Upper lobe of right lung (tissue), 1 donor: ENCODE measurements at regions not wholly inside any gene's neighbourhood (a gene's known extent, or its start where the extent isn't known, plus 50 kb on each side); places are given as distances from the start of the nearest gene placed in this dataset.
A peak's percentile ranks its signal among the peaks of the same experiment; 100 is the strongest.
"Not testable (repeated sequence)": the region's sequence is repeated elsewhere in the genome, so short reads cannot be mapped to it uniquely, and the experiment has no call there.

Experiments used
- ATAC-seq: fragments of 200-7000 bp; cut with Tn5 transposase; one replicate; pipeline ENCODE4 v1.9.1; 2020; ENCODE audit warnings: mild to moderate bottlenecking, moderate library complexity
- DNase-seq: peaks from one replicate; pipeline ENCODE4 v3.0.0-alpha.2; 2020
- H3K27ac ChIP-seq: fragments of 200-600 bp; one replicate; pipeline ENCODE4 v1.8.0; 2022
- H3K27me3 ChIP-seq: fragments of 200-600 bp; one replicate; pipeline ENCODE4 v1.8.0; 2022; ENCODE audit warnings: mild to moderate bottlenecking
- H3K36me3 ChIP-seq: fragments of 200-600 bp; one replicate; pipeline ENCODE4 v1.8.0; 2022
- H3K4me1 ChIP-seq: fragments of 200-600 bp; one replicate; pipeline ENCODE4 v1.8.0; 2022
- H3K4me3 ChIP-seq: fragments of 200-600 bp; one replicate; pipeline ENCODE4 v1.8.0; 2022; ENCODE audit warnings: mild to moderate bottlenecking
- H3K9me3 ChIP-seq: fragments of 200-600 bp; one replicate; pipeline ENCODE4 v1.8.0; 2022
- intact Hi-C: fragments of 100-400 bp; cut with DNase I; formaldehyde crosslinking; loops from one replicate; pipeline ENCODE4 v1.11.0; 2022
- TF ChIP-seq, protein P1 (sequence below): fragments of 200-600 bp; IDR thresholded peaks from one replicate; pipeline ENCODE4 v1.8.0; 2022; ENCODE audit warnings: antibody characterized with exemption
- donor health status: DM: no; HTN: yes; CAD: no; lungs with severe emphysema.

DNA sequence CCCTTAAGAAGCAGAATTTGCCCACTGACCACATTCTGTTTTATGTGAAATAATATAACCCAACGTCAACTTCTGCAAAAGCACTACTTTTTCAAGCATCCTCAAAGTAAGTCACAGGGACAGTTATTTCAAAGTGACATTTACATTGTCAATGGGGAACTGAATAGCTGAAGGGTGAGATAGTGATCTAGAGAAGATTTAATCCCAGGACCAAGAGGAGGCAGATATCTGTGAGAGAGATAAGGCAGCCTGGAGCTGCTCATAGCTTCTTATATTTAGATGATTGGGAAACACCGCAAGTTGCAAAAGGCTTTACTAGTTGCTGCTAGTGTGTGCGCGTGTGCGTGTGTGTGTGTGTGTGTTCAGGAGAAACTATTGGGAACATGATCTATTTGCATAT lies 210.4 kb upstream of the RFX3 start:
- Histone ChIP-seq H3K27ac (no peak overlapping the region), H3K36me3 (no peaks in the 10 kb centered on the region), H3K4me1 (no peaks in the 10 kb centered on the region), H3K9me3 (no peaks in the 10 kb centered on the region), H3K4me3 (no peak overlapping the region), H3K27me3 (no peaks in the 10 kb centered on the region)
- TF ChIP-seq, protein P1, sequence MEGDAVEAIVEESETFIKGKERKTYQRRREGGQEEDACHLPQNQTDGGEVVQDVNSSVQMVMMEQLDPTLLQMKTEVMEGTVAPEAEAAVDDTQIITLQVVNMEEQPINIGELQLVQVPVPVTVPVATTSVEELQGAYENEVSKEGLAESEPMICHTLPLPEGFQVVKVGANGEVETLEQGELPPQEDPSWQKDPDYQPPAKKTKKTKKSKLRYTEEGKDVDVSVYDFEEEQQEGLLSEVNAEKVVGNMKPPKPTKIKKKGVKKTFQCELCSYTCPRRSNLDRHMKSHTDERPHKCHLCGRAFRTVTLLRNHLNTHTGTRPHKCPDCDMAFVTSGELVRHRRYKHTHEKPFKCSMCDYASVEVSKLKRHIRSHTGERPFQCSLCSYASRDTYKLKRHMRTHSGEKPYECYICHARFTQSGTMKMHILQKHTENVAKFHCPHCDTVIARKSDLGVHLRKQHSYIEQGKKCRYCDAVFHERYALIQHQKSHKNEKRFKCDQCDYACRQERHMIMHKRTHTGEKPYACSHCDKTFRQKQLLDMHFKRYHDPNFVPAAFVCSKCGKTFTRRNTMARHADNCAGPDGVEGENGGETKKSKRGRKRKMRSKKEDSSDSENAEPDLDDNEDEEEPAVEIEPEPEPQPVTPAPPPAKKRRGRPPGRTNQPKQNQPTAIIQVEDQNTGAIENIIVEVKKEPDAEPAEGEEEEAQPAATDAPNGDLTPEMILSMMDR = no peak
- no peak for DNase-seq
- ATAC-seq = no peak
- intact Hi-C loops = no loop called here

DNA sequence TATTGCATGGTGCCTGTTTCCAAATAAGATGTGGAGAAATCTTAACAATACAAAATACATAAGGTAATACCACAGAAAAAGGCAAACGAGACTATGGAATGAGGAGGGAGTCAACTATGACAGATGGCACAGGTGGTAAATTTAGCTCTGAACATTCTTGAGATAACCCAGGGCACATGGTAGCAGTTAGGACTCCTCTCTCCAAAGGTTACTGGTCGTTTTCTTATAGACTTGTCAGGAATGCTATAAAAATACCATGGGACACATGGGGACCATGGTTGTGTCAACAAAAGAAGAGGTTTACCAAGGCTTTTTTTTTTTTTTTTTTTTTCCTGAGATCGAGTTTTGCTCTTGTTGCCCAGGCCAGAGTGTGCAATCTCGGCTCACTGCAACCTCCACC lies 209.4 kb upstream of the RFX3 start:
- DNase-seq (no peak), ATAC-seq (no peak)
- intact Hi-C loops = no loop called here
- TF ChIP-seq, protein P1 = no peak
- no peak overlapping the region for H3K27ac ChIP-seq
- no peaks in the 10 kb centered on the region for H3K4me1 ChIP-seq
- H3K9me3 ChIP-seq = no peaks in the 10 kb centered on the region
- no peaks in the 10 kb centered on the region for H3K36me3 ChIP-seq
- no peak overlapping the region for H3K4me3 ChIP-seq
- H3K27me3 ChIP-seq = no peaks in the 10 kb centered on the region

DNA sequence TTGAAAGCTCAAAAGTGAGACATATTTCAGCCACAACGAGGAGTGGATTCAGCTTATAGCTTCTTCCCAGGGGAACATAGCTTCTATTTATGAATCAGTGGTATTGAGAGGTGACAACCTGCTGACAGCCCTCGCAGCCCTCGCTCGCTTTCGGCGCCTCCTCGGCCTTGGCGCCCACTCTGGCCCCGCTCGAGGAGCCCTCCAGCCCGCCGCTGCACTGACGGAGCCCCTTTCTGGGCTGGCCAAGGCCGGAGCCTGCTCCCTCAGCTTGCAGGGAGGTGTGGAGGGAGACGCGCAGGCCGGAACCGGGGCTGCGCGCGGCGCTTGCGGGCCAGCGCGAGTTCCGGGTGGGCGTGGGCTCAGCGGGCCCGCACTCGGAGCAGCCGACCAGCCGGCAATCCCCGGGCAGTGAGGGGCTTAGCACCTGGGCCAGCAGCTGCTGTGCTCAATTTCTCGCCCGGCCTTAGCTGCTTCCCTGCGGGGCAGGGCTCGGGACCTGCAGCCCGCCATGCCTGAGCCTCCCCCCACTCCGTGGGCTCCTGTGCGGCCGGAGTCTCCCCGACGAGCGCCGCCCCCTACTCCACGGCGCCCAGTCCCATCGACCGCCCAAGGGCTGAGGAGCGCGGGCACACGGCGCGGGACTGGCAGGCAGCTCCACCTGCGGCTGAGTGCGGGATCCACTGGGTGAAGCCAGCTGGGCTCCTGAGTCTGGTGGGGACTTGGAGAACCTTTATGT lies 207.9 kb upstream of the RFX3 start:
- H3K4me3 ChIP-seq, H3K36me3 ChIP-seq, intact Hi-C loops, H3K9me3 ChIP-seq, ATAC-seq, H3K27me3 ChIP-seq, H3K27ac ChIP-seq, H3K4me1 ChIP-seq: not testable (repeated sequence)
- DNase-seq = peak; percentile 59

DNA sequence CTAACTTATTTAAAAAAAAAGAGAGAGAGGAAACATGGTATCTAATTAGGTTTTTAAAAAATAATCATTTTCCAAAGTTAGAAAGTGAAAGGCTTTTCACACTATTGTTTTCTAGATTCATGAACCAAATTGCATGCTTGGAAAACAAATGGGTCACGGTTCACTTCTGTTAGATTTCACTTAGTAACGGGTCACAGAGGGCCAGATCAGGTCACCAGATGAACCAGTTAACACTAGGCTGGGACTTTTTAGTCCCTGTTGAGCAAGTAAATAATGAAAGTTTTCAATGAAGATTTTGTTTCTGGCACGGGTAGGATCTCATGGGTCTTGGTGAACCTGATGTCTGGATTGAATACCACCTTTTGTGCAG lies 207.2 kb upstream of the RFX3 start:
- no peak overlapping the region for H3K4me3 ChIP-seq
- no peaks in the 10 kb centered on the region for H3K27me3 ChIP-seq
- H3K27ac ChIP-seq = peak overlapping the region; percentile 6
- ATAC-seq (no peak), DNase-seq (no peak)
- no peaks in the 10 kb centered on the region for H3K36me3 ChIP-seq
- intact Hi-C loops = no loop called here
- TF ChIP-seq, protein P1 = no peak
- no peaks in the 10 kb centered on the region for H3K4me1 ChIP-seq
- no peaks in the 10 kb centered on the region for H3K9me3 ChIP-seq

DNA sequence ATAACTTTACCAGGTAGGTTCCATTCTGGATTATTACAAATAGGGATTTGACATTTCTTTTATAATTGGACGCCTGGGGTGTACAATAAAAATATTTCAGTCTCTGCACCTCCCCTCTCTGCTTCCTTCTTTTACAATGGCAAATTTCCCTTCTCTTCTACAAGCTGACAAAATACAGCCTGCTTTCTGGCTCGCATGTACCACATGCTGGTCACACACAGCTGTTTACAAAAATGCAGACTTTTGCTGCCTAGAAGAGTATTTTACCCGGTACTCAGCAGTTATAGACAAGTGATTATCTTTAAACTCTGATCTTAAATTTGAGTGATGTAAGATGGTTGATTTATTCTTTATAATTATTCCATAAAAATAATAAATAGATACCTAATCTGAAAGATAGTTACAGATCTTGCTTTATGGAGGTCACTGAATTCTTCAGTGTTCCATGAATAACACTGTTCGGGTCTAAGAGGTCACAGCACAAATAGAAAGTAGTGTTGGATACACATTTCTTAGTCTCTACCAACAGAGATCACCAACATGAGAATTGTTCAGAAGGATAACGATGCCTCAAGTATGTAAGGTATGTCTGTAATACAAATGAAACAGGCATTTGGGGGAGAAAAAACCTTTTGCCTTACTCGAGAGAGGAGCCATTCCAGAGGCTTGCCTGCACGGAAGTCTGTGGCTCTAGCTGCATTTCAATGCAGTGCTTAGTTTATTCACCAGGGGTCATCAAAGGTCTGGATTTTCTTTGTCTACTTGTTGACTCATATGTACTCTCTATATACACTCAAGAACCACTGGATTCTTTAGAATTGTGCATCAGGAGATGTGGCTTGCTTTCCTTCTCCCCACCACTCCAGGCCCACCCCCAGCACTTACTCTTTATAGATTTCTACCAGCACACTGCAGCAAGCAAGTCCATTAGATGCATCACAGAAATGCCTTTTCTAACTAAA lies 206.6 kb upstream of the RFX3 start:
- Histone ChIP-seq H3K27me3 (no peaks in the 10 kb centered on the region), H3K9me3 (no peaks in the 10 kb centered on the region), H3K4me3 (peak overlapping the region; percentile 24), H3K27ac (peak overlapping the region; percentile 6), H3K4me1 (no peaks in the 10 kb centered on the region), H3K36me3 (no peaks in the 10 kb centered on the region)
- TF ChIP-seq, protein P1 = peak; percentile 80
- DNase-seq (no peak), ATAC-seq (peak; percentile 98)
- intact Hi-C loops = no loop called here

DNA sequence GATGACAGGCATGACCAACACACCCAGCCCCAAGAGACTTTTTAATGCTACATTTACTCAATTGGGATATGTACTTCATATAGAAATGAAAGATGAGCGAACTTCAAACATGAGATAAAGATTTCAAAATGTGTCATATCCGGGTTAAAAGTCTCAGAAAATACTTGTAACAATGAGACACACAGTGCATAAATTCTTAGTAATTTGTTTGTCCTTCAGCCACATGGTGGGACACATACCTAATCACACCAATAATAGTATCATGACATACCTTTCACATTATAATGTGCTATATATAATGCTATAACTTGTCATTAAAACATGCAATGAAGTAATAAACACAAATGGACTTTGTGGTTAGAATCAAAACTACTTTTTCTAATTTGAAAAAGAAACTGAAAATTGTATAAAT lies 204.7 kb upstream of the RFX3 start:
- H3K27me3 ChIP-seq = no peaks in the 10 kb centered on the region
- intact Hi-C loops = no loop called here
- no peak for ATAC-seq
- no peaks in the 10 kb centered on the region for H3K36me3 ChIP-seq
- H3K4me3 ChIP-seq = no peak overlapping the region
- H3K9me3 ChIP-seq = no peaks in the 10 kb centered on the region
- TF ChIP-seq, protein P1 = no peak
- DNase-seq = no peak
- H3K27ac ChIP-seq = no peak overlapping the region
- no peaks in the 10 kb centered on the region for H3K4me1 ChIP-seq
